H1 (cell line): ENCODE measurements at regions not wholly inside any gene's neighbourhood (a gene's known extent, or its start where the extent isn't known, plus 50 kb on each side); places are given as distances from the start of the nearest gene placed in this dataset.
A peak's percentile ranks its signal among the peaks of the same experiment; 100 is the strongest.

ENCODE experiments used
- CTCF ChIA-PET: fragments of 300-600 bp; sonication (Branson Sonifier 250); formaldehyde crosslinking; loops from one replicate; lab custom pipeline; 2021; ENCODE audit not compliant: partially characterized antibody; lab: Charles Lee
- POLR2A ChIA-PET: fragments of 300-600 bp; sonication (Branson Sonifier 250); formaldehyde crosslinking; loops from one replicate; lab custom pipeline; 2021; ENCODE audit warnings: inconsistent platforms; ENCODE audit not compliant: partially characterized antibody; lab: Charles Lee
- DNase-seq, 2 experiments: peaks; one replicate each; pipeline versions ENCODE4 v3.0.0 to v3.0.0-alpha.2; 2010 to 2022; ENCODE audit warnings: low spot score in 2 of 2, low read depth in 1 of 2, mixed read lengths in 1 of 2
- FAIRE-seq: peaks from 2 replicates; lab custom pipeline; 2011; peaks lifted over from hg19 to GRCh38; lab: Jason Lieb, UNC
- H2AFZ ChIP-seq: 2 replicates; pipeline ENCODE4 v1.8.1; 2012; ENCODE audit warnings: low read length, inconsistent platforms
- H2AK5ac ChIP-seq: 2 replicates; pipeline ENCODE4 v1.6.1; 2013; ENCODE audit warnings: low read depth, low read length
- H2BK120ac ChIP-seq: replicated peaks from 2 replicates; pipeline ENCODE3; 2013; ENCODE audit warnings: low read depth, low read length, inconsistent platforms
- H2BK12ac ChIP-seq: 2 replicates; pipeline ENCODE4 v1.6.1; 2013; ENCODE audit warnings: low read depth, low read length
- H2BK15ac ChIP-seq: 2 replicates; pipeline ENCODE4 v1.6.1; 2013; ENCODE audit warnings: low read length
- H2BK20ac ChIP-seq: 2 replicates; pipeline ENCODE4 v1.6.1; 2013; ENCODE audit warnings: low read length
- H2BK5ac ChIP-seq: 2 replicates; pipeline ENCODE4 v1.6.1; 2013; ENCODE audit warnings: low read depth, low read length
- H3K14ac ChIP-seq: 2 replicates; pipeline ENCODE4 v1.6.1; 2013; ENCODE audit warnings: inconsistent platforms; ENCODE audit not compliant: insufficient read length
- H3K18ac ChIP-seq: 2 replicates; pipeline ENCODE4 v1.6.1; 2013; ENCODE audit warnings: low read length; ENCODE audit errors: extremely low read depth
- H3K23ac ChIP-seq: 2 replicates; pipeline ENCODE4 v1.6.1; 2013; ENCODE audit warnings: inconsistent platforms; ENCODE audit not compliant: insufficient read length
- H3K23me2 ChIP-seq: 2 replicates; pipeline ENCODE4 v1.6.1; 2013; ENCODE audit warnings: low read depth, low read length
- H3K27ac ChIP-seq: 2 replicates; pipeline ENCODE4 v1.6.1; 2011; ENCODE audit warnings: low read depth, low read length, inconsistent platforms
- H3K27me3 ChIP-seq, 4 experiments: replicated peaks in 1 of 4; 1 replicate in 1 of 4; 2 replicates in 3 of 4; pipeline versions ENCODE4 v1.6.1 to v1.8.1; 2011 to 2013; ENCODE audit warnings: low read length in 3 of 4, mild to moderate bottlenecking in 3 of 4, inconsistent platforms in 2 of 4, mixed read lengths in 2 of 4, moderate library complexity in 1 of 4; ENCODE audit not compliant: control insufficient read depth in 3 of 4, insufficient read depth in 3 of 4; ENCODE audit errors: extremely low read depth in 1 of 4
- H3K36me3 ChIP-seq, 4 experiments: 2 replicates each; pipeline versions ENCODE4 v1.6.1 to v1.8.1; 2011 to 2013; ENCODE audit warnings: mild to moderate bottlenecking in 4 of 4, low read length in 3 of 4, moderate library complexity in 2 of 4, control low read depth in 1 of 4, inconsistent platforms in 1 of 4; ENCODE audit not compliant: insufficient read depth in 4 of 4, control insufficient read depth in 2 of 4
- H3K4ac ChIP-seq: replicated peaks from 2 replicates; pipeline ENCODE3; 2013; ENCODE audit warnings: low read length, low read depth, mixed read lengths, inconsistent platforms; ENCODE audit not compliant: insufficient read length
- H3K4me1 ChIP-seq, 4 experiments: replicated peaks in 1 of 4; 1 replicate in 1 of 4; 2 replicates in 3 of 4; pipeline versions ENCODE4 v1.6.1 to v1.8.1; 2011 to 2013; ENCODE audit warnings: low read length in 3 of 4, inconsistent platforms in 2 of 4, mixed read lengths in 1 of 4; ENCODE audit not compliant: insufficient read depth in 4 of 4, control insufficient read depth in 3 of 4
- H3K4me2 ChIP-seq, 2 experiments: 2 replicates each; pipeline versions ENCODE4 v1.6.1 to v1.8.1; 2011 to 2013; ENCODE audit warnings: low read depth in 2 of 2, low read length in 2 of 2, control low read depth in 1 of 2, inconsistent platforms in 1 of 2, mild to moderate bottlenecking in 1 of 2; ENCODE audit not compliant: insufficient read depth in 1 of 2
- H3K4me3 ChIP-seq, 4 experiments: fragments of 200-600, 300-600 bp in 1 of 4; sonication (generic), shearing (Covaris generic), sonication (Bioruptor Twin) in 1 of 4; 2 replicates each; pipeline versions ENCODE4 v1.5.1 to v1.8.1; 2011 to 2016; ENCODE audit warnings: low read length in 4 of 4, low read depth in 3 of 4, control low read depth in 2 of 4, inconsistent platforms in 2 of 4, mild to moderate bottlenecking in 2 of 4, mixed read lengths in 1 of 4, moderate library complexity in 1 of 4; ENCODE audit not compliant: insufficient read depth in 2 of 4; ENCODE audit errors: extremely low read depth in 1 of 4
- H3K56ac ChIP-seq: replicated peaks from 2 replicates; pipeline ENCODE3; 2013; ENCODE audit warnings: low read depth, mild to moderate bottlenecking, mixed read lengths, low read length, inconsistent platforms; ENCODE audit not compliant: insufficient read length
- H3K79me1 ChIP-seq: 2 replicates; pipeline ENCODE4 v1.6.1; 2013; ENCODE audit warnings: low read depth, low read length, control low read depth
- H3K79me2 ChIP-seq, 2 experiments: 2 replicates each; pipeline versions ENCODE4 v1.6.1 to v1.8.1; 2012 to 2013; ENCODE audit warnings: low read length in 2 of 2, mild to moderate bottlenecking in 2 of 2, inconsistent platforms in 1 of 2; ENCODE audit not compliant: insufficient read depth in 2 of 2, control insufficient read depth in 1 of 2
- H3K9ac ChIP-seq, 4 experiments: replicated peaks in 1 of 4; 1 replicate in 1 of 4; 2 replicates in 3 of 4; pipeline versions ENCODE4 v1.6.1 to v1.8.1; 2011 to 2013; ENCODE audit warnings: low read depth in 3 of 4, low read length in 3 of 4, control low read depth in 2 of 4, mild to moderate bottlenecking in 2 of 4, moderate library complexity in 2 of 4, inconsistent platforms in 1 of 4; ENCODE audit errors: extremely low read depth in 1 of 4
- H3K9me3 ChIP-seq, 2 experiments: 2 replicates each; pipeline versions ENCODE4 v1.6.1 to v1.8.1; 2012 to 2013; ENCODE audit warnings: mild to moderate bottlenecking in 2 of 2, moderate library complexity in 2 of 2, control low read depth in 1 of 2, inconsistent platforms in 1 of 2, low read depth in 1 of 2, low read length in 1 of 2, mixed read lengths in 1 of 2; ENCODE audit not compliant: insufficient read depth in 2 of 2
- H4K20me1 ChIP-seq, 2 experiments: replicated peaks in 1 of 2; 2 replicates each; pipeline versions ENCODE3 to v1.8.1; 2011 to 2013; ENCODE audit warnings: inconsistent platforms in 2 of 2, low read length in 2 of 2, mild to moderate bottlenecking in 1 of 2; ENCODE audit not compliant: insufficient read depth in 2 of 2, control insufficient read depth in 1 of 2
- H4K5ac ChIP-seq: 2 replicates; pipeline ENCODE4 v1.6.1; 2013; ENCODE audit warnings: low read length, low read depth, mixed read lengths, inconsistent platforms; ENCODE audit not compliant: insufficient read length
- H4K8ac ChIP-seq: 2 replicates; pipeline ENCODE4 v1.8.0; 2013; ENCODE audit warnings: mild to moderate bottlenecking, moderate library complexity, low read length, inconsistent platforms; ENCODE audit not compliant: insufficient read depth; ENCODE audit errors: extremely low read depth
- H4K91ac ChIP-seq: replicated peaks from 2 replicates; pipeline ENCODE3; 2013; ENCODE audit warnings: low read length, mixed read lengths, inconsistent platforms; ENCODE audit not compliant: insufficient read length
- BCL11A ChIP-seq, 2 experiments: IDR thresholded peaks; one replicate each; pipeline ENCODE4 v1.6.1; 2011; ENCODE audit warnings: low read depth in 2 of 2, low read length in 2 of 2, mild to moderate bottlenecking in 2 of 2
- CHD1 ChIP-seq: IDR thresholded peaks from 2 replicates; pipeline ENCODE4 v1.6.1; 2012; ENCODE audit warnings: low read depth, low read length, improper control_type of control experiment
- CHD2 ChIP-seq: IDR thresholded peaks from 2 replicates; pipeline ENCODE4 v1.6.1; 2012; ENCODE audit warnings: low read length, improper control_type of control experiment
- EP300 ChIP-seq, 2 experiments: IDR thresholded peaks; 1 replicate in 1 of 2; 2 replicates in 1 of 2; pipeline ENCODE4 v1.6.1; 2011 to 2012; ENCODE audit warnings: low read depth in 2 of 2, low read length in 2 of 2, mild to moderate bottlenecking in 2 of 2, borderline replicate concordance in 1 of 2, inconsistent platforms in 1 of 2, moderate library complexity in 1 of 2
- GABPA ChIP-seq: IDR thresholded peaks from 2 replicates; pipeline ENCODE4 v1.6.1; 2011; ENCODE audit warnings: mild to moderate bottlenecking, low read length, moderate library complexity, borderline replicate concordance; ENCODE audit not compliant: insufficient read depth
- KDM5A ChIP-seq: fragments of 200-600 bp; IDR thresholded peaks from 2 replicates; pipeline ENCODE4 v1.7.1; 2012; ENCODE audit warnings: mild to moderate bottlenecking, low read length, inconsistent platforms, mixed read lengths
- MAX ChIP-seq: IDR thresholded peaks from 2 replicates; pipeline ENCODE4 v1.6.1; 2012; ENCODE audit warnings: inconsistent platforms
- NANOG ChIP-seq: IDR thresholded peaks from 2 replicates; pipeline ENCODE4 v1.6.1; 2011; ENCODE audit warnings: low read length, low read depth, mild to moderate bottlenecking, inconsistent platforms; ENCODE audit not compliant: insufficient read depth, poor library complexity, severe bottlenecking
- PHF8 ChIP-seq: fragments of 200-600 bp; sonication (generic); conservative IDR thresholded peaks from 2 replicates; pipeline ENCODE4 v1.7.1; 2012; ENCODE audit warnings: low read depth, mild to moderate bottlenecking, inconsistent platforms, low read length, moderate library complexity
- POLR2A ChIP-seq, 2 experiments: IDR thresholded peaks; 1 replicate in 1 of 2; 2 replicates in 1 of 2; pipeline ENCODE4 v1.6.1; 2011; ENCODE audit warnings: low read depth in 2 of 2, low read length in 2 of 2, mild to moderate bottlenecking in 2 of 2; ENCODE audit errors: control extremely low read depth in 1 of 2
- SIN3A ChIP-seq, 2 experiments: IDR thresholded peaks in 1 of 2; conservative IDR thresholded peaks in 1 of 2; 2 replicates each; pipeline ENCODE4 v1.6.1; 2011 to 2012; ENCODE audit warnings: low read length in 2 of 2, improper control_type of control experiment in 1 of 2, low read depth in 1 of 2, mild to moderate bottlenecking in 1 of 2
- SIRT6 ChIP-seq: IDR thresholded peaks from one replicate; pipeline ENCODE4 v1.7.1; 2012; ENCODE audit warnings: low read length, inconsistent platforms
- SP1 ChIP-seq: IDR thresholded peaks from 2 replicates; pipeline ENCODE4 v1.6.1; 2011; ENCODE audit warnings: low read depth, low read length
- SP2 ChIP-seq: IDR thresholded peaks from 2 replicates; pipeline ENCODE4 v1.6.1; 2012; ENCODE audit warnings: mild to moderate bottlenecking, low read length, inconsistent platforms
- SP4 ChIP-seq: IDR thresholded peaks from 2 replicates; pipeline ENCODE4 v1.6.1; 2012; ENCODE audit warnings: low read length, inconsistent platforms
- YY1 ChIP-seq: IDR thresholded peaks from 2 replicates; pipeline ENCODE4 v1.6.1; 2011; ENCODE audit warnings: low read depth, mild to moderate bottlenecking, low read length
- WGBS, 2 experiments: shearing (Covaris generic) in 1 of 2; methylation state at CpG; one replicate each; pipeline versions ENCODE4 v1.1.6 to v1.1.7; 2013 to 2015; ENCODE audit warnings: low lambda C conversion rate in 2 of 2, mixed read lengths in 2 of 2, inconsistent platforms in 1 of 2, low coverage in 1 of 2, missing lambda C conversion rate in 1 of 2; ENCODE audit not compliant: insufficient replicate concordance in 2 of 2, insufficient coverage in 1 of 2, insufficient read length in 1 of 2; ENCODE audit errors: extremely low coverage in 1 of 2, missing lambda C conversion rate in 1 of 2; 5-methylcytosine and 5-hydroxymethylcytosine counted together

- ChIA-PET POLR2A (interaction anchor here (1.3 kb wide), 1 partner anchor 12 kb away, joined by 3 read pairs; no protein-coding TSS in a partner anchor), CTCF (interaction anchor here (1.0 kb wide), 1 partner anchor 176 kb away, joined by 3 read pairs; no protein-coding TSS in a partner anchor)
- Histone ChIP-seq H4K20me1 (no peaks in the 10 kb centered on the region), H3K4me3 (no peak overlapping the region), H3K79me1 (no peaks in the 10 kb centered on the region), H3K14ac (no peak overlapping the region), H3K56ac (no peak overlapping the region), H3K79me2 (no peaks in the 10 kb centered on the region), H2BK15ac (no peak overlapping the region), H3K4ac (no peak overlapping the region), H2BK20ac (no peak overlapping the region), H3K4me1 (no peaks in the 10 kb centered on the region), H3K9ac (no peak overlapping the region), H2AK5ac (no peak overlapping the region), H2AFZ (no peak overlapping the region), H3K18ac (no peak overlapping the region), H2BK12ac (no peak overlapping the region), H3K4me2 (no peak overlapping the region), H4K91ac (no peak overlapping the region), H2BK5ac (no peak overlapping the region), H2BK120ac (no peak overlapping the region), H3K36me3 (no peaks in the 10 kb centered on the region), H4K5ac (no peak overlapping the region), H3K27ac (no peak overlapping the region), H3K23ac (no peak overlapping the region), H3K27me3 (no peaks in the 10 kb centered on the region), H3K23me2 (no peaks in the 10 kb centered on the region), H3K9me3 (no peaks in the 10 kb centered on the region), H4K8ac (no peak overlapping the region)
- no peak for FAIRE-seq
- WGBS, 2 experiments: 71% methylated on average over 6 of the region's 6 CpGs; no CpG with 5 or more reads in 1 of the 2 experiments
- peak in 1 of 2 experiments; percentile 14 for DNase-seq
- TF ChIP-seq EP300 (IDR thresholded peaks at IDR 0.05; ENCODE audit: borderline replicate concordance in 1 of 2, low read depth in 2 of 2, low read length in 2 of 2) (no peak), SIRT6 (no peak), SP4 (no peak), BCL11A (IDR thresholded peaks at IDR 0.05; ENCODE audit: low read depth in 2 of 2, low read length in 2 of 2) (no peak), MAX (no peak), SIN3A (conservative IDR thresholded peaks at IDR 0.05 in 1 of 2, IDR thresholded peaks at IDR 0.05 in 1 of 2; ENCODE audit: low read depth in 1 of 2, low read length in 2 of 2) (no peak), GABPA (no peak), POLR2A (IDR thresholded peaks at IDR 0.05; ENCODE audit: control extremely low read depth in 1 of 2, low read depth in 2 of 2, low read length in 2 of 2) (no peak), CHD2 (no peak), KDM5A (no peak), NANOG (no peak), PHF8 (no peak), YY1 (no peak), SP2 (no peak), SP1 (no peak), CHD1 (no peak)
Measured at GRCh38 chr18:75115514-75115913, 93.4 kb downstream of the PTGR3 start.
